Suprapubic skin (tissue), 4 donors: ENCODE measurements at regions not wholly inside any gene's neighbourhood (a gene's known extent, or its start where the extent isn't known, plus 50 kb on each side); places are given as distances from the start of the nearest gene placed in this dataset.

Experiments
- POLR2A ChIP-seq, 2 donors: fragments of 450-650 bp; IDR thresholded peaks; one replicate each; pipeline ENCODE4 v1.6.1; 2017; ENCODE audit warnings: antibody characterized with exemption in 2 of 2, mild to moderate bottlenecking in 2 of 2, moderate library complexity in 2 of 2
- POLR2AphosphoS5 ChIP-seq, 3 donors: sonication (generic); formaldehyde crosslinking; IDR thresholded peaks; one replicate each; pipeline ENCODE4 v1.6.1; 2017; ENCODE audit warnings: antibody characterized with exemption in 3 of 3
- TF ChIP-seq, protein P1 (sequence below), 2 donors: fragments of 200-600 bp in 1 of 2; fragments of 450-650 bp in 1 of 2; sonication (generic) in 1 of 2; IDR thresholded peaks; one replicate each; pipeline ENCODE4 v1.5.1; 2016 to 2019; ENCODE audit warnings: antibody characterized with exemption in 2 of 2, mild to moderate bottlenecking in 1 of 2, moderate library complexity in 1 of 2

- TF ChIP-seq, protein P1, sequence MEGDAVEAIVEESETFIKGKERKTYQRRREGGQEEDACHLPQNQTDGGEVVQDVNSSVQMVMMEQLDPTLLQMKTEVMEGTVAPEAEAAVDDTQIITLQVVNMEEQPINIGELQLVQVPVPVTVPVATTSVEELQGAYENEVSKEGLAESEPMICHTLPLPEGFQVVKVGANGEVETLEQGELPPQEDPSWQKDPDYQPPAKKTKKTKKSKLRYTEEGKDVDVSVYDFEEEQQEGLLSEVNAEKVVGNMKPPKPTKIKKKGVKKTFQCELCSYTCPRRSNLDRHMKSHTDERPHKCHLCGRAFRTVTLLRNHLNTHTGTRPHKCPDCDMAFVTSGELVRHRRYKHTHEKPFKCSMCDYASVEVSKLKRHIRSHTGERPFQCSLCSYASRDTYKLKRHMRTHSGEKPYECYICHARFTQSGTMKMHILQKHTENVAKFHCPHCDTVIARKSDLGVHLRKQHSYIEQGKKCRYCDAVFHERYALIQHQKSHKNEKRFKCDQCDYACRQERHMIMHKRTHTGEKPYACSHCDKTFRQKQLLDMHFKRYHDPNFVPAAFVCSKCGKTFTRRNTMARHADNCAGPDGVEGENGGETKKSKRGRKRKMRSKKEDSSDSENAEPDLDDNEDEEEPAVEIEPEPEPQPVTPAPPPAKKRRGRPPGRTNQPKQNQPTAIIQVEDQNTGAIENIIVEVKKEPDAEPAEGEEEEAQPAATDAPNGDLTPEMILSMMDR (IDR thresholded peaks at IDR 0.05) = no peak
- TF ChIP-seq POLR2A (IDR thresholded peaks at IDR 0.05) (no peak), POLR2AphosphoS5 (IDR thresholded peaks at IDR 0.05) (no peak)
These were observed 1538.8 kb upstream of the CDH8 start for GRCh38 chr16:63575041-63575440.
